SK-N-SH (cell line): ENCODE measurements at regions not wholly inside any gene's neighbourhood (a gene's known extent, or its start where the extent isn't known, plus 50 kb on each side); places are given as distances from the start of the nearest gene placed in this dataset.
"Not testable (repeated sequence)": the region's sequence is repeated elsewhere in the genome, so short reads cannot be mapped to it uniquely, and the experiment has no call there.

Source experiments
- CTCF ChIA-PET: fragments of 300-600, 350-600 bp; formaldehyde crosslinking; extraction: SDS; loops from one replicate; lab custom pipeline; 2021; lab: Yijun Ruan, JAX
- POLR2A ChIA-PET: fragments of 350-600 bp; sonication (Branson Sonifier 250); formaldehyde crosslinking; extraction: SDS; loops from one replicate; lab custom pipeline; 2020; ENCODE audit warnings: antibody characterized with exemption, inconsistent platforms; lab: Yijun Ruan, JAX
- DNase-seq: peaks from one replicate; pipeline ENCODE4 v3.0.0; 2012
- H2AFZ ChIP-seq: fragments of 200-600 bp; sonication (generic); 2 replicates; pipeline ENCODE4 v1.8.1; 2016; ENCODE audit warnings: antibody characterized with exemption, mild to moderate bottlenecking, low read depth
- H3F3A ChIP-seq: fragments of 200-600 bp; sonication (generic); replicated peaks from 2 replicates; pipeline ENCODE3; 2016; ENCODE audit warnings: antibody characterized with exemption, mild to moderate bottlenecking; ENCODE audit not compliant: insufficient read depth
- H3K27ac ChIP-seq, 2 experiments: fragments of 200-500 bp in 1 of 2; fragments of 200-600 bp in 1 of 2; sonication (Bioruptor generic) in 1 of 2; sonication (generic), shearing (Covaris generic) in 1 of 2; 2 replicates each; pipeline versions ENCODE4 v1.5.1 to v1.6.1; 2014 to 2016; ENCODE audit warnings: low read depth in 2 of 2, inconsistent platforms in 1 of 2, low read length in 1 of 2, mild to moderate bottlenecking in 1 of 2, mixed read lengths in 1 of 2
- H3K27me3 ChIP-seq: fragments of 200-600 bp; sonication (generic), shearing (Covaris generic); 2 replicates; pipeline ENCODE4 v1.6.1; 2016; ENCODE audit warnings: mixed run types; ENCODE audit not compliant: insufficient read depth
- H3K36me3 ChIP-seq, 2 experiments: fragments of 200-500 bp in 1 of 2; fragments of 200-600 bp in 1 of 2; sonication (Bioruptor generic) in 1 of 2; sonication (generic) in 1 of 2; replicated peaks in 1 of 2; 2 replicates each; pipeline versions ENCODE3 to v1.5.1; 2014 to 2016; ENCODE audit warnings: low read length in 1 of 2, mild to moderate bottlenecking in 1 of 2; ENCODE audit not compliant: insufficient read depth in 2 of 2, control insufficient read depth in 1 of 2
- H3K4me1 ChIP-seq, 2 experiments: fragments of 200-500 bp in 1 of 2; fragments of 200-600 bp in 1 of 2; sonication (Bioruptor generic) in 1 of 2; sonication (generic), shearing (Covaris generic) in 1 of 2; 2 replicates each; pipeline versions ENCODE4 v1.5.1 to v1.6.1; 2014 to 2016; ENCODE audit warnings: low read depth in 1 of 2, low read length in 1 of 2, mixed run types in 1 of 2; ENCODE audit not compliant: insufficient read depth in 2 of 2, control insufficient read depth in 1 of 2
- H3K4me2 ChIP-seq: fragments of 200-600 bp; sonication (generic), shearing (Covaris generic); 2 replicates; pipeline ENCODE4 v1.6.1; 2017; ENCODE audit warnings: mixed run types
- H3K4me3 ChIP-seq, 2 experiments: fragments of 200-500 bp in 1 of 2; fragments of 200-600 bp in 1 of 2; sonication (Bioruptor generic) in 1 of 2; sonication (generic), shearing (Covaris generic) in 1 of 2; 2 replicates each; pipeline versions ENCODE4 v1.5.1 to v1.8.1; 2014 to 2016; ENCODE audit warnings: low read depth in 2 of 2, inconsistent platforms in 1 of 2, low read length in 1 of 2, mild to moderate bottlenecking in 1 of 2, mixed read lengths in 1 of 2, moderate library complexity in 1 of 2
- H3K79me2 ChIP-seq: fragments of 200-600 bp; sonication (generic); 2 replicates; pipeline ENCODE4 v1.8.1; 2017; ENCODE audit warnings: mild to moderate bottlenecking; ENCODE audit not compliant: insufficient read depth
- H3K9ac ChIP-seq: fragments of 200-600 bp; sonication (generic); 2 replicates; pipeline ENCODE4 v1.6.1; 2017; ENCODE audit warnings: mixed run types
- H3K9me2 ChIP-seq: fragments of 200-600 bp; sonication (generic); 2 replicates; pipeline ENCODE4 v1.6.1; 2017; ENCODE audit warnings: mixed run types
- H3K9me3 ChIP-seq: fragments of 200-600 bp; sonication (generic); 2 replicates; pipeline ENCODE4 v1.6.1; 2017; ENCODE audit warnings: mixed run types, mild to moderate bottlenecking, moderate library complexity
- H4K20me1 ChIP-seq: fragments of 200-600 bp; sonication (generic); 2 replicates; pipeline ENCODE4 v1.6.1; 2017; ENCODE audit warnings: mild to moderate bottlenecking, mixed run types; ENCODE audit not compliant: insufficient read depth
- CHD2 ChIP-seq: fragments of 150-350 bp; IDR thresholded peaks from 2 replicates; pipeline ENCODE4 v1.6.1; 2018; ENCODE audit warnings: low read length; ENCODE audit not compliant: partially characterized antibody
- ELF1 ChIP-seq: IDR thresholded peaks from 2 replicates; pipeline ENCODE4 v1.4.0; 2012
- EP300 ChIP-seq, 2 experiments: IDR thresholded peaks; 2 replicates each; pipeline versions ENCODE4 v1.4.0 to v1.6.1; 2012; ENCODE audit warnings: borderline replicate concordance in 1 of 2, low read depth in 1 of 2, low read length in 1 of 2
- EZH2phosphoT487 ChIP-seq: fragments of 200-600 bp; sonication (generic); IDR thresholded peaks from 2 replicates; pipeline ENCODE4 v1.6.1; 2017; ENCODE audit warnings: low read depth, mixed run types, mild to moderate bottlenecking, antibody characterized with exemption, moderate library complexity, borderline replicate concordance
- FOSL2 ChIP-seq: IDR thresholded peaks from 2 replicates; pipeline ENCODE4 v1.4.0; 2012; ENCODE audit warnings: low read depth, mild to moderate bottlenecking, moderate library complexity, borderline replicate concordance
- FOXM1 ChIP-seq: IDR thresholded peaks from 2 replicates; pipeline ENCODE4 v1.4.0; 2012; ENCODE audit warnings: low read depth, mild to moderate bottlenecking
- GABPA ChIP-seq: IDR thresholded peaks from 2 replicates; pipeline ENCODE4 v1.4.0; 2012; ENCODE audit warnings: low read depth, mild to moderate bottlenecking
- NFIC ChIP-seq: IDR thresholded peaks from 2 replicates; pipeline ENCODE4 v1.4.0; 2012; ENCODE audit warnings: borderline replicate concordance
- POLR2AphosphoS5 ChIP-seq: IDR thresholded peaks from 2 replicates; pipeline ENCODE4 v1.6.1; 2012; ENCODE audit warnings: low read depth, low read length
- RAD21 ChIP-seq: IDR thresholded peaks from 2 replicates; pipeline ENCODE4 v1.6.1; 2012; ENCODE audit warnings: mild to moderate bottlenecking, low read length
- RFX5 ChIP-seq: IDR thresholded peaks from 2 replicates; pipeline ENCODE4 v1.6.1; 2012; ENCODE audit warnings: mild to moderate bottlenecking, improper control_type of control experiment, low read length
- RXRA ChIP-seq: IDR thresholded peaks from 2 replicates; pipeline ENCODE4 v1.4.0; 2012; ENCODE audit warnings: low read depth, mild to moderate bottlenecking, borderline replicate concordance
- SMC3 ChIP-seq: IDR thresholded peaks from 2 replicates; pipeline ENCODE4 v1.6.1; 2012; ENCODE audit warnings: low read depth, low read length, improper control_type of control experiment
- TCF12 ChIP-seq: IDR thresholded peaks from 2 replicates; pipeline ENCODE4 v1.4.0; 2012
- USF2 ChIP-seq: fragments of 150-350 bp; IDR thresholded peaks from 2 replicates; pipeline ENCODE4 v1.6.1; 2017; ENCODE audit warnings: antibody characterized with exemption, low read length, low read depth, borderline replicate concordance
- ZBTB33 ChIP-seq: IDR thresholded peaks from 2 replicates; pipeline ENCODE4 v1.4.0; 2012; ENCODE audit warnings: low read depth, borderline replicate concordance
- WGBS: methylation state at CpG from one replicate; pipeline ENCODE4 v1.1.6; 2017; ENCODE audit warnings: low lambda C conversion rate; 5-methylcytosine and 5-hydroxymethylcytosine counted together

GRCh38 chr17:31631766-31632165 lies 227.3 kb downstream of the COPRS start:
- CTCF ChIA-PET = no interaction called here
- WGBS = 72% methylated on average over 3 of the region's 3 CpGs
- H3K4me3 ChIP-seq = no peak overlapping the region

GRCh38 chr17:31630866-31631265 lies 228.2 kb downstream of the COPRS start:
- H3K9me2 ChIP-seq, H3K4me3 ChIP-seq, H3K9ac ChIP-seq, H3K79me2 ChIP-seq, H3K9me3 ChIP-seq, H3K27me3 ChIP-seq, H2AFZ ChIP-seq, H3K27ac ChIP-seq, DNase-seq, H3K4me1 ChIP-seq, CTCF ChIA-PET, POLR2A ChIA-PET, H4K20me1 ChIP-seq, H3K4me2 ChIP-seq, H3K36me3 ChIP-seq: not testable (repeated sequence)
- WGBS = 88% methylated on average over 8 of the region's 8 CpGs
- peaks cover 26% of the 10 kb centered on the region for H3F3A ChIP-seq

More at GRCh38 chr17:31631766-31632165, 227.3 kb downstream of the COPRS start:
- peaks cover 24% of the 10 kb centered on the region for H3F3A ChIP-seq
- POLR2A ChIA-PET = no interaction called here
- H3K9me2 ChIP-seq = no peaks in the 10 kb centered on the region
- no peak overlapping the region for H3K9ac ChIP-seq
- H4K20me1 ChIP-seq = no peaks in the 10 kb centered on the region
- no peaks in the 10 kb centered on the region for H3K36me3 ChIP-seq
- no peak for DNase-seq
- peaks cover 0 to 6% of the 10 kb centered on the region in 2 experiments; a peak in 2 of 4 replicates for H3K4me1 ChIP-seq
- no peak overlapping the region for H3K4me2 ChIP-seq
- TF ChIP-seq RAD21 = no peak
- no peak for TF ChIP-seq NFIC
- no peak for TF ChIP-seq GABPA
- TF ChIP-seq FOXM1 = no peak
- no peak for TF ChIP-seq RFX5
- no peak for TF ChIP-seq RXRA
- TF ChIP-seq CHD2 = no peak
- TF ChIP-seq ELF1 = no peak
- TF ChIP-seq FOSL2 = no peak
- no peak for TF ChIP-seq EP300 (IDR thresholded peaks at IDR 0.05; ENCODE audit: borderline replicate concordance in 1 of 2, low read depth in 1 of 2, low read length in 1 of 2)
- no peak for TF ChIP-seq ZBTB33
- TF ChIP-seq POLR2AphosphoS5 = no peak
- no peak for TF ChIP-seq USF2
- no peak for TF ChIP-seq EZH2phosphoT487
- no peak for TF ChIP-seq SMC3
- TF ChIP-seq TCF12 = no peak
- no peaks in the 10 kb centered on the region for H3K27me3 ChIP-seq
- no peaks in the 10 kb centered on the region for H3K79me2 ChIP-seq
- H3K9me3 ChIP-seq = no peaks in the 10 kb centered on the region
- H2AFZ ChIP-seq = no peak overlapping the region
- no peak overlapping the region for H3K27ac ChIP-seq
